HepG2 (cell line): ENCODE measurements at regions not wholly inside any gene's neighbourhood (a gene's known extent, or its start where the extent isn't known, plus 50 kb on each side); places are given as distances from the start of the nearest gene placed in this dataset.

ENCODE experiments used
- ATAC-seq: fragments of 200-7000 bp; cut with Tn5 transposase; 3 replicates; pipeline ENCODE4 v1.9.1; 2020; ENCODE audit warnings: mild to moderate bottlenecking, moderate library complexity
- BruUV-seq: library from RNA; stranded (reverse); fragments of 400-500 nt; replicated peaks from 2 replicates; lab custom pipeline; 2021; lab: Mats Ljungman, UMichigan
- CTCF ChIA-PET: fragments of 300-600 bp; formaldehyde crosslinking; extraction: SDS; loops from one replicate; lab custom pipeline; 2021; ENCODE audit warnings: low total read pairs, inconsistent platforms, low intra/inter-chr PET ratio; lab: Yijun Ruan, JAX
- POLR2A ChIA-PET: fragments of 350-600 bp; sonication (Branson Sonifier 250); formaldehyde crosslinking; loops from one replicate; lab custom pipeline; 2020; ENCODE audit warnings: antibody characterized with exemption, inconsistent platforms; lab: Yijun Ruan, JAX
- DNase-seq: peaks from one replicate; pipeline ENCODE4 v3.0.0-alpha.2; 2015; ENCODE audit warnings: low spot score
- FAIRE-seq: peaks from 3 replicates; lab custom pipeline; 2011; peaks lifted over from hg19 to GRCh38; lab: Jason Lieb, UNC
- H2AFZ ChIP-seq: one replicate; pipeline ENCODE4 v1.6.1; 2011; ENCODE audit warnings: low read length, inconsistent platforms
- H3K27ac ChIP-seq: fragments of 300-600 bp; 3 replicates; pipeline ENCODE4 v1.8.0; 2011; ENCODE audit warnings: mixed run types, mild to moderate bottlenecking, mixed read lengths, low read length, inconsistent platforms; ENCODE audit not compliant: insufficient read depth; ENCODE audit errors: extremely low read length
- H3K27me3 ChIP-seq, 2 experiments: fragments of 200-600 bp in 1 of 2; 2 replicates in 1 of 2; 3 replicates in 1 of 2; pipeline versions ENCODE4 v1.6.0 to v1.8.0; 2011; ENCODE audit warnings: low read length in 2 of 2, mild to moderate bottlenecking in 2 of 2, moderate library complexity in 2 of 2, inconsistent platforms in 1 of 2; ENCODE audit not compliant: insufficient read depth in 2 of 2, control insufficient read depth in 1 of 2
- H3K36me3 ChIP-seq, 2 experiments: fragments of 200-600 bp in 1 of 2; replicated peaks in 1 of 2; 2 replicates in 1 of 2; 3 replicates in 1 of 2; pipeline versions ENCODE4 v1.5.1 to v1.8.0; 2011; ENCODE audit warnings: low read length in 2 of 2, inconsistent platforms in 1 of 2; ENCODE audit not compliant: insufficient read depth in 2 of 2, control insufficient read depth in 1 of 2
- H3K4me1 ChIP-seq: 2 replicates; pipeline ENCODE4 v1.5.1; 2012; ENCODE audit warnings: low read length, inconsistent platforms; ENCODE audit not compliant: insufficient read depth
- H3K4me2 ChIP-seq: 2 replicates; pipeline ENCODE4 v1.6.0; 2011; ENCODE audit warnings: low read depth, low read length, inconsistent platforms
- H3K4me3 ChIP-seq, 3 experiments: fragments of 200-600 bp in 1 of 3; sonication (generic), shearing (Covaris generic) in 1 of 3; replicated peaks in 1 of 3; 2 replicates each; pipeline ENCODE4 v1.5.1; 2011 to 2016; ENCODE audit warnings: low read length in 3 of 3, inconsistent platforms in 2 of 3, low read depth in 2 of 3, mild to moderate bottlenecking in 2 of 3, control low read depth in 1 of 3, mixed read lengths in 1 of 3; ENCODE audit not compliant: insufficient read depth in 1 of 3
- H3K79me2 ChIP-seq: one replicate; pipeline ENCODE4 v1.6.1; 2011; ENCODE audit warnings: low read length, inconsistent platforms; ENCODE audit not compliant: insufficient read depth
- H3K9ac ChIP-seq: 2 replicates; pipeline ENCODE4 v1.6.0; 2011; ENCODE audit warnings: mild to moderate bottlenecking, low read depth, low read length, inconsistent platforms; ENCODE audit not compliant: insufficient read depth
- H3K9me3 ChIP-seq: 2 replicates; pipeline ENCODE4 v1.5.1; 2012; ENCODE audit warnings: mild to moderate bottlenecking, low read length
- H4K20me1 ChIP-seq: 2 replicates; pipeline ENCODE4 v1.6.0; 2011; ENCODE audit warnings: inconsistent platforms, mild to moderate bottlenecking, low read length, moderate library complexity; ENCODE audit not compliant: insufficient read depth
- ARNTL ChIP-seq: sonication (generic); formaldehyde crosslinking; IDR thresholded peaks from 2 replicates; pipeline ENCODE4 v1.4.0; 2020; ENCODE audit warnings: mild to moderate bottlenecking, missing genetic modification reagents
- BCLAF1 ChIP-seq: fragments of 450-650 bp; IDR thresholded peaks from 2 replicates; pipeline ENCODE4 v1.6.1; 2017; ENCODE audit warnings: mild to moderate bottlenecking
- CAMTA2 ChIP-seq: sonication (generic); formaldehyde crosslinking; IDR thresholded peaks from 2 replicates; pipeline ENCODE4 v1.4.0; 2020; ENCODE audit warnings: mild to moderate bottlenecking, missing genetic modification reagents, borderline replicate concordance
- CCAR2 ChIP-seq: fragments of 200-400 bp; formaldehyde crosslinking; optimal IDR thresholded peaks from 2 replicates; pipeline ENCODE3; 2018; ENCODE audit warnings: low read depth, mild to moderate bottlenecking, low read length, moderate library complexity
- EEA1 ChIP-seq: sonication (generic); formaldehyde crosslinking; IDR thresholded peaks from 2 replicates; pipeline ENCODE4 v1.5.1; 2020; ENCODE audit warnings: mild to moderate bottlenecking, missing genetic modification reagents, borderline replicate concordance
- GABPB1 ChIP-seq: IDR thresholded peaks from 2 replicates; pipeline ENCODE4 v1.6.1; 2016; ENCODE audit warnings: mild to moderate bottlenecking, missing genetic modification reagents, moderate library complexity, missing compliant biosample characterization
- JUND ChIP-seq: sonication (generic); formaldehyde crosslinking; IDR thresholded peaks from 2 replicates; pipeline ENCODE4 v1.8.0; 2022; ENCODE audit warnings: mild to moderate bottlenecking, missing genetic modification reagents
- KAT2B ChIP-seq: fragments of 150-350 bp; IDR thresholded peaks from 2 replicates; pipeline ENCODE4 v1.6.1; 2014; ENCODE audit warnings: low read depth, low read length, borderline replicate concordance
- KLF15 ChIP-seq: sonication (generic); formaldehyde crosslinking; IDR thresholded peaks from 2 replicates; pipeline ENCODE4 v1.8.1; 2023; ENCODE audit warnings: borderline replicate concordance, mild to moderate bottlenecking, inconsistent platforms, missing genetic modification reagents, mixed read lengths
- MYNN ChIP-seq: sonication (generic); formaldehyde crosslinking; IDR thresholded peaks from 2 replicates; pipeline ENCODE4 v1.4.0; 2020; ENCODE audit warnings: mild to moderate bottlenecking, low read depth, missing genetic modification reagents
- NFATC3 ChIP-seq: sonication (generic); formaldehyde crosslinking; IDR thresholded peaks from 2 replicates; pipeline ENCODE4 v1.5.1; 2020; ENCODE audit warnings: mild to moderate bottlenecking, missing genetic modification reagents
- PAX8 ChIP-seq: sonication (generic); formaldehyde crosslinking; IDR thresholded peaks from 2 replicates; pipeline ENCODE4 v1.8.0; 2022; ENCODE audit warnings: mild to moderate bottlenecking, missing genetic modification reagents, borderline replicate concordance
- PRDM15 ChIP-seq: sonication (generic); formaldehyde crosslinking; IDR thresholded peaks from 2 replicates; pipeline ENCODE4 v1.4.0; 2020; ENCODE audit warnings: missing genetic modification reagents
- SSRP1 ChIP-seq: IDR thresholded peaks from 2 replicates; pipeline ENCODE4 v1.6.1; 2016; ENCODE audit warnings: control low read depth
- TFDP2 ChIP-seq: sonication (generic); formaldehyde crosslinking; IDR thresholded peaks from 2 replicates; pipeline ENCODE4 v1.4.0; 2020; ENCODE audit warnings: missing genetic modification reagents
- TGIF2 ChIP-seq: IDR thresholded peaks from 2 replicates; pipeline ENCODE4 v1.6.1; 2016; ENCODE audit warnings: control low read depth, missing compliant biosample characterization
- ZNF121 ChIP-seq: sonication (generic); formaldehyde crosslinking; IDR thresholded peaks from 2 replicates; pipeline ENCODE4 v1.5.0; 2020; ENCODE audit warnings: mild to moderate bottlenecking, missing genetic modification reagents
- ZNF569 ChIP-seq: sonication (generic); formaldehyde crosslinking; IDR thresholded peaks from 2 replicates; pipeline ENCODE4 v1.5.0; 2020; ENCODE audit warnings: mild to moderate bottlenecking, missing genetic modification reagents, moderate library complexity, borderline replicate concordance
- ZSCAN25 ChIP-seq: sonication (generic); formaldehyde crosslinking; IDR thresholded peaks from 2 replicates; pipeline ENCODE4 v1.8.0; 2022; ENCODE audit warnings: mild to moderate bottlenecking, missing genetic modification reagents
- ZSCAN29 ChIP-seq: sonication (generic); formaldehyde crosslinking; conservative IDR thresholded peaks from 2 replicates; pipeline ENCODE4 v1.4.0; 2020; ENCODE audit warnings: mild to moderate bottlenecking, missing genetic modification reagents
- whole genome bisulfite sequencing: methylation state at CpG from one replicate; pipeline ENCODE4 v1.1.6; 2017; ENCODE audit warnings: low lambda C conversion rate; 5-methylcytosine and 5-hydroxymethylcytosine counted together
- in situ Hi-C: cut with HindIII; loops from 2 replicates; pipeline ENCODE4 v1.10.0; 2017; ENCODE audit warnings: low pct_unique_long_range_greater_than_20kb; ENCODE audit not compliant: extremely low pct_ligation_motif_present
- intact Hi-C: fragments of 100-400 bp; cut with micrococcal nuclease; formaldehyde crosslinking; loops from one replicate; pipeline ENCODE4 v1.10.0; 2022; ENCODE audit not compliant: unreplicated experiment

GRCh38 chr1:2907051-2907450 lies 105.6 kb upstream of the TTC34 start:
- TF ChIP-seq KLF15 (CRISPR knock-in tag), result no peak
- no peak for TF ChIP-seq SSRP1 (CRISPR knock-in tag)
- TF ChIP-seq ARNTL (CRISPR knock-in tag), result no peak
- no peak for TF ChIP-seq MYNN (CRISPR knock-in tag)
- no peak for TF ChIP-seq NFATC3
- no peak for TF ChIP-seq JUND (CRISPR knock-in tag)
- no peak for TF ChIP-seq BCLAF1
- no peak for TF ChIP-seq ZSCAN25 (CRISPR knock-in tag)
- no peak for TF ChIP-seq GABPB1 (CRISPR knock-in tag)
- TF ChIP-seq PRDM15 (CRISPR knock-in tag), result no peak
- no peak for TF ChIP-seq CAMTA2 (CRISPR knock-in tag)
- no peak for TF ChIP-seq ZSCAN29 (CRISPR knock-in tag)
- TF ChIP-seq ZNF121, result no peak
- no peak for TF ChIP-seq EEA1
- no peak for TF ChIP-seq CCAR2
- no peak for TF ChIP-seq TGIF2 (CRISPR knock-in tag)
- no peak for TF ChIP-seq ZNF569 (CRISPR knock-in tag)
- TF ChIP-seq KAT2B, result no peak
- TF ChIP-seq TFDP2 (CRISPR knock-in tag), result no peak
- TF ChIP-seq PAX8 (CRISPR knock-in tag), result no peak
- TF ChIP-seq, all 625 proteins: peak for 0
- Histone ChIP-seq H3K9me3 (no peaks in the 10 kb centered on the region), H3K36me3 (no peaks in the 10 kb centered on the region), H3K9ac (no peak overlapping the region), H3K27me3 (peaks cover 18 to 60% of the 10 kb centered on the region in 2 experiments), H4K20me1 (0 out of 2 replicates have a peak, but pooled peaks cover 4% of the 10 kb centered on the region), H3K79me2 (no peaks in the 10 kb centered on the region), H2AFZ (no peak overlapping the region), H3K27ac (no peak overlapping the region), H3K4me1 (peaks cover 5% of the 10 kb centered on the region; the same call in 1 of the 2 replicates), H3K4me3 (no peak overlapping the region), H3K4me2 (no peak overlapping the region)
- ChIA-PET POLR2A (no interaction called here), CTCF (no interaction called here)
- FAIRE-seq (no peak), DNase-seq (no peak), ATAC-seq (no peak)
- BruUV-seq, result no TSS peak
- WGBS, result 8% methylated on average over 8 of the region's 16 CpGs
- intact Hi-C loops, result no loop called here
- in situ Hi-C loops, result no loop called here
